ENCODE measurements at regions not wholly inside any gene's neighbourhood (a gene's known extent, or its start where the extent isn't known, plus 50 kb on each side); places are given as distances from the start of the nearest gene placed in this dataset.

DNA sequence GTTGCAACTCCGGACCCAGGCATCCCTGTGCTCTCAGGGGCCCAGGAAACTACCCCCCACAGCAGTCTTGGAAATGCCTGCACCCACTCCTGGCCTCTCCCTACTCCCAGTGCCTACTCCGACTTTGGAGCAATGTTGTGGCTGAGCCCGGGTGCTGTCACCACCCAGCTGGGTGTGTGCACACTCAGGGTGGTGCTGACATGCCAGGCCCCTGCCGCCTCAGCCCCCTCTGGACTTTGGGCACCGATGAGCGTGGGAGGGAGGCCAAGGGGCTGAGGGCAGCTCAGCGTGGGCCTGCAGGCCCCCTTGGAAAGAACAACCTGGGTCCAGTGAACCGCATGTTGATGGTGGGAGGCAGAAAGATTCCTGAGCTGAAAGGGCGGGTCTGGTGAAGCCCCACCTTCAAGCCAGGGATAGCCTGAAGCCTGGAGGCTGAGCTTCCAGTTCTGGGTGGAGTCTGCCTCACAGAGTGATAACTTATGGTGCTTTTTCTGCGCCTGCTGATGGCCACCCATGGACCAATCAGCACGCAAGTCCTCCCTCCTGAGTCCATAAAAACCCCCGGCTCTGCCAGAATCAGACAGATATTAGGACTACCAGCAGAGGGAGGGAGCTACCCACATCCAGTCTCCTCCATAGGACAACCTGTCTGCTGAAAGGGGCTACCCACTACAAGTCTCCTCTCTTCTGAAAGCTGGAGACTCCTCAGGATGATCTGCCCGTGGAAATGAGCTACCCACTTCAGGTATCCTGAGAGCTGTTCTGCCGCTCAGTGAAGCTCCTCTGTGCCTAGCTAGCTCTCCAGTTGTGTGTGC, 380.4 kb upstream of the SORCS1 start:
- peaks cover 0 to 4% (median under 1%) of the 10 kb centered on the region in 3 experiments; a peak in 4 of 7 replicates for H3K36me3 Mint-ChIP-seq (ENCODE audit: insufficient read depth in 1 of 3, low read depth in 3 of 3)
- Histone ChIP-seq H2AFZ (ENCODE audit: low read length) (no peak overlapping the region), H2AK5ac (ENCODE audit: insufficient read length, low read length) (no peak overlapping the region), H2BK5ac (ENCODE audit: insufficient read length, low read length) (no peak overlapping the region), H3K27ac (ENCODE audit: insufficient read length, low read depth, low read length) (no peak overlapping the region), H3K79me2 (ENCODE audit: insufficient read depth, low read length) (no peaks in the 10 kb centered on the region), H2BK15ac (ENCODE audit: low read depth, low read length) (no peak overlapping the region), H4K8ac (replicated peaks; ENCODE audit: insufficient read length, low read depth, low read length) (no peak overlapping the region), H4K20me1 (ENCODE audit: control insufficient read depth, insufficient read depth, insufficient read length) (no peaks in the 10 kb centered on the region), H3K4me2 (ENCODE audit: insufficient read depth, insufficient read length, low read length) (no peak overlapping the region), H2BK20ac (ENCODE audit: low read depth, low read length, poor library complexity, severe bottlenecking) (no peak overlapping the region), H3K23me2 (ENCODE audit: insufficient read length, low read depth, low read length, poor library complexity, severe bottlenecking) (no peaks in the 10 kb centered on the region), H3K56ac (ENCODE audit: insufficient read length, low read depth, low read length) (no peak overlapping the region), H3K27me3 (ENCODE audit: insufficient read depth, low read length) (no peaks in the 10 kb centered on the region), H3K9ac (ENCODE audit: extremely low read depth, insufficient read length, low read length) (no peak overlapping the region), H2BK12ac (ENCODE audit: insufficient read length, low read depth, low read length) (no peak overlapping the region), H3K23ac (ENCODE audit: insufficient read length, low read depth, low read length) (no peak overlapping the region), H2BK120ac (ENCODE audit: low read depth, low read length, poor library complexity, severe bottlenecking) (no peak overlapping the region), H4K5ac (ENCODE audit: insufficient read length, low read depth, low read length) (no peak overlapping the region), H3K18ac (ENCODE audit: insufficient read length, low read depth, low read length) (no peak overlapping the region), H3K4me1 (ENCODE audit: insufficient read depth, low read length) (no peaks in the 10 kb centered on the region; the same call in 1 of the 2 replicates), H3K9me3 (ENCODE audit: control insufficient read depth, low read depth, low read length) (no peaks in the 10 kb centered on the region), H3K4ac (ENCODE audit: low read depth, low read length) (no peak overlapping the region), H3K14ac (ENCODE audit: insufficient read depth, low read length) (no peak overlapping the region), H3T11ph (ENCODE audit: low read length) (no peak overlapping the region), H4K91ac (ENCODE audit: insufficient read length, low read depth, low read length) (no peak overlapping the region), H3K79me1 (ENCODE audit: insufficient read depth, low read depth, low read length, poor library complexity, severe bottlenecking) (no peaks in the 10 kb centered on the region)
- DNase-seq: peak; percentile 51
- H3K27ac Mint-ChIP-seq: no peak overlapping the region
- H3K4me1 Mint-ChIP-seq: peaks cover 36 to 44% of the 10 kb centered on the region in 2 experiments
- TF ChIP-seq, protein P1, sequence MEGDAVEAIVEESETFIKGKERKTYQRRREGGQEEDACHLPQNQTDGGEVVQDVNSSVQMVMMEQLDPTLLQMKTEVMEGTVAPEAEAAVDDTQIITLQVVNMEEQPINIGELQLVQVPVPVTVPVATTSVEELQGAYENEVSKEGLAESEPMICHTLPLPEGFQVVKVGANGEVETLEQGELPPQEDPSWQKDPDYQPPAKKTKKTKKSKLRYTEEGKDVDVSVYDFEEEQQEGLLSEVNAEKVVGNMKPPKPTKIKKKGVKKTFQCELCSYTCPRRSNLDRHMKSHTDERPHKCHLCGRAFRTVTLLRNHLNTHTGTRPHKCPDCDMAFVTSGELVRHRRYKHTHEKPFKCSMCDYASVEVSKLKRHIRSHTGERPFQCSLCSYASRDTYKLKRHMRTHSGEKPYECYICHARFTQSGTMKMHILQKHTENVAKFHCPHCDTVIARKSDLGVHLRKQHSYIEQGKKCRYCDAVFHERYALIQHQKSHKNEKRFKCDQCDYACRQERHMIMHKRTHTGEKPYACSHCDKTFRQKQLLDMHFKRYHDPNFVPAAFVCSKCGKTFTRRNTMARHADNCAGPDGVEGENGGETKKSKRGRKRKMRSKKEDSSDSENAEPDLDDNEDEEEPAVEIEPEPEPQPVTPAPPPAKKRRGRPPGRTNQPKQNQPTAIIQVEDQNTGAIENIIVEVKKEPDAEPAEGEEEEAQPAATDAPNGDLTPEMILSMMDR (conservative IDR thresholded peaks at IDR 0.05): no peak; the same call in 2 of the 3 replicates
- WGBS (ENCODE audit: extremely low coverage, insufficient read length, low lambda C conversion rate): no CpG with 5 or more reads among the region's 14 CpGs
- H3K4me3 Mint-ChIP-seq: no peak overlapping the region
- no peaks in the 10 kb centered on the region for H3K27me3 Mint-ChIP-seq (ENCODE audit: low read depth)
- peaks cover under 1 to 5% of the 10 kb centered on the region in 2 experiments; a peak in 1 of 5 replicates for H3K9me3 Mint-ChIP-seq

All from H9 (cell line).